RWPE1 (cell line): ENCODE measurements at regions not wholly inside any gene's neighbourhood (a gene's known extent, or its start where the extent isn't known, plus 50 kb on each side); places are given as distances from the start of the nearest gene placed in this dataset.
"Not testable (repeated sequence)": the region's sequence is repeated elsewhere in the genome, so short reads cannot be mapped to it uniquely, and the experiment has no call there.

Source experiments
- CTCF ChIA-PET: fragments of 350-600 bp; sonication (Branson Sonifier 250); formaldehyde crosslinking; extraction: SDS; loops from one replicate; lab custom pipeline; 2021; lab: Yijun Ruan, JAX
- POLR2A ChIA-PET: fragments of 400-600 bp; formaldehyde crosslinking; extraction: SDS; loops from one replicate; lab custom pipeline; 2020; ENCODE audit warnings: antibody characterized with exemption; ENCODE audit not compliant: low non-redundant PET; lab: Yijun Ruan, JAX
- DNase-seq: peaks from one replicate; pipeline ENCODE4 v3.0.0; 2012; ENCODE audit warnings: low spot score
- H3K27ac ChIP-seq: fragments of 450-650 bp; 2 replicates; pipeline ENCODE4 v1.5.1; 2017
- TF ChIP-seq, protein P1 (sequence below): fragments of 450-650 bp; conservative IDR thresholded peaks from 2 replicates; pipeline ENCODE4 v1.5.1; 2017; ENCODE audit warnings: low read depth, mild to moderate bottlenecking

DNA sequence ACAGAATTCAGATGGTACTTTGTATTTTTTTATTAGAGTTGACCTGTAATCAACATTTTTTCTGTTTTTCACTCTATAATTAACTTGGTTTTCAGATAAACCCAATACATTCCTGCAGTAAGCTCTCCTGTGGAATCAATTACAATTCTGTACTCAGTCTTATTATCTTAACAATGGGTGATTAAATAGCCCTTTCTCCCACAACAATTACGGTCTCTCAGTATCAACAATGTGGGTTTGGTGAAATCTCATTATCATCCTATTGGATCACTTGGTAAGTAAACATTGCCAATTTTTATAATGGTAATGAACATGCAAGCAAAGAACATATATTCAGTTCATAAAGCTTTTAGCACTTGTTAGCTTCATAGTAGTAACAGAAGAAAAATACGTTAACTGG lies 438.9 kb upstream of the EPHA7 start:
- H3K27ac ChIP-seq = no peak overlapping the region
- ChIA-PET POLR2A (no interaction called here), CTCF (no interaction called here)
- DNase-seq = no peak
- TF ChIP-seq, protein P1, sequence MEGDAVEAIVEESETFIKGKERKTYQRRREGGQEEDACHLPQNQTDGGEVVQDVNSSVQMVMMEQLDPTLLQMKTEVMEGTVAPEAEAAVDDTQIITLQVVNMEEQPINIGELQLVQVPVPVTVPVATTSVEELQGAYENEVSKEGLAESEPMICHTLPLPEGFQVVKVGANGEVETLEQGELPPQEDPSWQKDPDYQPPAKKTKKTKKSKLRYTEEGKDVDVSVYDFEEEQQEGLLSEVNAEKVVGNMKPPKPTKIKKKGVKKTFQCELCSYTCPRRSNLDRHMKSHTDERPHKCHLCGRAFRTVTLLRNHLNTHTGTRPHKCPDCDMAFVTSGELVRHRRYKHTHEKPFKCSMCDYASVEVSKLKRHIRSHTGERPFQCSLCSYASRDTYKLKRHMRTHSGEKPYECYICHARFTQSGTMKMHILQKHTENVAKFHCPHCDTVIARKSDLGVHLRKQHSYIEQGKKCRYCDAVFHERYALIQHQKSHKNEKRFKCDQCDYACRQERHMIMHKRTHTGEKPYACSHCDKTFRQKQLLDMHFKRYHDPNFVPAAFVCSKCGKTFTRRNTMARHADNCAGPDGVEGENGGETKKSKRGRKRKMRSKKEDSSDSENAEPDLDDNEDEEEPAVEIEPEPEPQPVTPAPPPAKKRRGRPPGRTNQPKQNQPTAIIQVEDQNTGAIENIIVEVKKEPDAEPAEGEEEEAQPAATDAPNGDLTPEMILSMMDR = no peak

DNA sequence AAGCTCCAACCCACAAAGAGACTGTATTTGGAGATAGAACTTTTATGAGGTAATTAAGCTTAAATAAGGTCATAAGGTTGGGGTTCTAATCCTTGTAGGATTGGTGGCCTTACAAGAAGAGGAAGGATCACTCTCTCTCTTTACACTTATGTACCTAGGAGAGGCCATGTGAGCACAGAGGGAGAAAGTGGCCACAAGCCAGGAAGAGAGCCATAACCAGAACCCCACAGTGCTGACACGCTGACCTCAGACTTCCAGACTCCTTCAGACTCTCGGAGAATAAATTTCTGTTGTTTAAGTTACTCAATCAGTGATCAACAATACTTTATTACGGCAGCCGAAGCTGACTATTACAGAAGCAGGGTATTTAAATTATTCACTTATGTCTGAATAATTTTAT lies 430.5 kb upstream of the EPHA7 start:
- DNase-seq = no peak
- ChIA-PET CTCF (interaction anchor here (0.6 to 0.7 kb wide), 2 partner anchors 11 to 177 kb away, joined by 3 to 5 read pairs; no protein-coding TSS in a partner anchor), POLR2A (no interaction called here)
- TF ChIP-seq, protein P1 = no peak
- no peak overlapping the region for H3K27ac ChIP-seq

DNA sequence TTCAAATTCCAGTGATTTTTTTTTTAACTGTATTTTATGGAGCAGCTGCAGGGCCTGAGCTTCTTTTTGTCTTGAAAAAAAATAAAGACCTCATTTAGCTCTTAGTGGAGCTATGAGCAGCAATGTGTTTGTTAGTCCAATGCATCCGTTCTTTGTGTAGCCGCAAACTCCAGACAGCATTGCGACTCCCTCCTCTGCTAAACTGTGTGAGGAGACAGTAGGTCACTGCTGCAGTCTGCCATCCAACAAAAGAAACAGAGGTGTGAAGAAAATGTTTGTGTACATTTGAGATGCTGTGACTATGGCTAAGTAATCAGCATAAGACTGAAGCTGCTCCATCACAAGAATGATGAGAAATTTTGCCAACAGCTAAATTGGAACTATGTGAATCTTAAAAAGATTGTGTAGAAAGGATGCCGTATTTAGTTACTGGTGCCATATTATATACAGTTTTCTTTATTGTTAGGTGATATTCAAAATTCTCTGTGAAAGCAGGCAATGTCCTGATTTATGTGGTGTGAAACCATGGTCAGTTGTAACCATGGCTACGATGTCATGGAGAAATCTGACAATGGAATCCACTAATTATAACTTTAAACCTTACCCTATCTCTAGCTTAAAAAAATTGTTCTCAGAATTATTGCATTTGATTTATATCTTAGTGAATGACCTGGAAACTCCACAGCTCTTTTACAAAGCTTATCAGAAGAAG lies 428.8 kb upstream of the EPHA7 start:
- POLR2A ChIA-PET = no interaction called here
- H3K27ac ChIP-seq = no peak overlapping the region
- no peak for DNase-seq
- TF ChIP-seq, protein P1 = no peak
- CTCF ChIA-PET = interaction anchor here (0.6 kb wide), 1 partner anchor 28 kb away, joined by 6 read pairs; no protein-coding TSS in a partner anchor

DNA sequence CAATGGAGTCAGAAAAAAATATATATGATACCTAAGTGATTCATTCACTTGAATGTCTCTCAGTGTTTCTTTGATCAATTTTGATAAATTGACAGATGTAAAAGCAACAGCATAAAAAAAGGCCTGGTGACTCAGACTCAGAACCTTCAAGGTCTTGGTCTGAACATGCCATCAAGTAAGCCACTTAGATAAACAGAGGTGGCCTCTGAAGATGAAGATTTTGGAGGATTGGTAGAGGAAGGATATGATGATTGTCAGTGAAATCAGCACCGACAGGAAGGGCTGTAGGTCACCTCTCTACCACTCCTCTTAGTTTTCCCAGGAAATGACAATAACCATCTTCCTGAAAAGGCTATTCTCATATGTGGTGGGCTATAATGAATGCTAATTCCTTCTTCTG lies 422.8 kb upstream of the EPHA7 start:
- TF ChIP-seq, protein P1 = no peak
- POLR2A ChIA-PET = no interaction called here
- no peak for DNase-seq
- CTCF ChIA-PET = no interaction called here
- H3K27ac ChIP-seq = no peak overlapping the region

DNA sequence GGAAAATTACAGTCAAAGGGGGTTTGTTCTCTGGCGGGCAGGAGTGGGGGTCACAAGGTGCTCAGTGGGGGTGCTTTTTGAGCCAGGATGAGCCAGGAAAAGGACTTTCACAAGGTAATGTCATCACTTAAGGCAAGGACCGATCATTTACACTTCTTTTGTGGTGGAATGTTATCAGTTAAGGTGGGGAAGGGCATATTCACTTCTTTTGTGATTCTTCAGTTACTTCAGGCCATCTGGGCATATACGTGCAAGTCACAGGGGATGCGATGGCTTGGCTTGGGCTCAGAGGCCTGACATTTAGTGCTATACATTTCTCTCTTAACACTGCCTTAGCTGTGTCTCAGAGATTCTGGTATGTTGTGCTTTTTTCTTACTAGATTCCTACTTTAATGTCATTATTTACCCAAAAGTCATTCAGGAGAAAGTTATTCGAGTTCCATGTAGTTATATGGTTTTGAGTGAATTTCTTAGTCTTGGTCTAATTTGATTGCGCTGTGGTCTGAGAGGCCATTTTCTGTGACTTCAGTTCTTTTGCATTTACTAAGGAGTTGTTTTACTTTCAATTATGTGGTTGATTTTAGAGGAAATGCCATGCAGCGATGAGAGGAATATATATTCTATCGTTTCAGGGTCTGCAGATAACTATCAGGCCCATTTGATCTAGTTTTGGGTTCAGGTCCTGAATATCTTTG lies 416.2 kb upstream of the EPHA7 start:
- CTCF ChIA-PET, DNase-seq, POLR2A ChIA-PET, H3K27ac ChIP-seq: not testable (repeated sequence)

DNA sequence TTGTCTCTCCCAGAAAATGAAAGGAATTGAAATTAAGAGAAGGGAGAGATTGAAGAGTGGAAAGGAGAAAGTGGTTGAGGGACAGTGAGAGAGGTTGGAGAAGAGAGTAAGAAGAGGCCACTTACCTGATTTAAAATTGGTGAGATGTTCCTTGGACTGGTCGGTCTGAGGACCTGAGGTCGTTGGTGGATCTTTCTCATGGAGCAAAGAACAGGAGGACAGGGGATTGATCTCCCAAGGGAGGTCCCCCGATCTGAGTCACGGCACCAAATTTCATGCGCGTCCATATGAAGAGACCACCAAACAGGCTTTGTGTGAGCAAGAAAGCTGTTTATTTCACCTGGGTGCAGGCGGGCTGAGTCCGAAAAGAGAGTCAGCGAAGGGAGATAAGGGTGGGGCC lies 415.7 kb upstream of the EPHA7 start:
- CTCF ChIA-PET, DNase-seq, H3K27ac ChIP-seq, POLR2A ChIA-PET: not testable (repeated sequence)

DNA sequence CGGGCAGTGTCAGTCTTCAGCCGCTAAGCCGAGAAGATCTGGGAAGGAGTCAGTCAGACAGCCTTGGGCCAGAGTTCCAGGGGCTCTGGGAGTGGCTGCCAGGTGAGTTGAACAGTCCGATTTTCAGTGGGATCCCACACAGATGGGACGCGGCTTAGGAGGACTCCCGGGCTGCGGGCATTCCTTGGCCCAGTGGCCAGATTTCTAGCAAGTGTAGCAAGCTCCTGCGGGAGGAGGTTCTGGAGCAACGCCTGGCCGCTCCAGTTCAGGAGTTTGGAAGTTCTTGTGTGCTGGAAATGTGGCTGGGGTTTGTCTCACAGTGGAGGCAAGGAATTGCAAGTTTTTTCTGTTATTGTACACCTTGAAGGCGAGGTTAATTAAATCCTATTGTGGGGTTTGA lies 414.0 kb upstream of the EPHA7 start:
- CTCF ChIA-PET, POLR2A ChIA-PET, H3K27ac ChIP-seq, DNase-seq: not testable (repeated sequence)

DNA sequence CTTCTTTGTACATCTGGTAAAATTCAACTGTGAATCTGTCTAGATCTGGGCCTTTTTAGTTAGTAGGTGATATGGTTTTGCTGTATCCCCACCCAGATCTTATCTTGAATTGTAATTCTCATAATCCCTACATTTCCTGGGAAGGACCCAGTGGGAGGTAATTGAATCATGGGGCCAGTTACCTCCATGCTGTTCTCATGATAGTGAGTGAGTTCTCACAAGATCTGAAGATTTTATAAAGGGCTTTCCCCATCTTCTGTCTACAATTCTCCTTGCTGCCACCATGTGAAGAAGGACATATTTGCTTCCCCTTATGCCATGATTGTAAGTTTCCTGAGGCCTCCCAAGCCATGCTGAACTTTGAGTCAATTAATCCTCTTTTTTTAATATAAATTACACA lies 410.4 kb upstream of the EPHA7 start:
- H3K27ac ChIP-seq, POLR2A ChIA-PET, CTCF ChIA-PET, DNase-seq: not testable (repeated sequence)
